H9 (cell line): ENCODE measurements at regions not wholly inside any gene's neighbourhood (a gene's known extent, or its start where the extent isn't known, plus 50 kb on each side); places are given as distances from the start of the nearest gene placed in this dataset.

ENCODE experiments used
- DNase-seq: peaks from one replicate; pipeline ENCODE4 v3.0.0-alpha.2; 2017
- H2AFZ ChIP-seq: one replicate; pipeline ENCODE4 v1.6.1; 2013; ENCODE audit warnings: mild to moderate bottlenecking, low read length, control low read depth, moderate library complexity
- H2AK5ac ChIP-seq: 2 replicates; pipeline ENCODE4 v1.6.1; 2013; ENCODE audit warnings: low read length, control low read depth, mixed read lengths; ENCODE audit not compliant: insufficient read length
- H2BK120ac ChIP-seq: one replicate; pipeline ENCODE4 v1.6.1; 2013; ENCODE audit warnings: low read depth, mild to moderate bottlenecking, low read length, control low read depth, inconsistent platforms; ENCODE audit not compliant: poor library complexity, severe bottlenecking
- H2BK12ac ChIP-seq: 2 replicates; pipeline ENCODE4 v1.6.1; 2013; ENCODE audit warnings: low read length, control low read depth, mixed read lengths, low read depth; ENCODE audit not compliant: insufficient read length
- H2BK15ac ChIP-seq: 2 replicates; pipeline ENCODE4 v1.6.1; 2013; ENCODE audit warnings: low read depth, low read length, control low read depth
- H2BK20ac ChIP-seq: one replicate; pipeline ENCODE4 v1.6.1; 2013; ENCODE audit warnings: low read depth, mild to moderate bottlenecking, low read length, control low read depth, inconsistent platforms; ENCODE audit not compliant: poor library complexity, severe bottlenecking
- H2BK5ac ChIP-seq: 2 replicates; pipeline ENCODE4 v1.6.1; 2013; ENCODE audit warnings: low read length, control low read depth, mixed read lengths; ENCODE audit not compliant: insufficient read length
- H3K14ac ChIP-seq: 2 replicates; pipeline ENCODE4 v1.6.1; 2013; ENCODE audit warnings: low read length, control low read depth; ENCODE audit not compliant: insufficient read depth
- H3K18ac ChIP-seq: 2 replicates; pipeline ENCODE4 v1.6.1; 2013; ENCODE audit warnings: low read depth, mild to moderate bottlenecking, mixed read lengths, low read length, control low read depth; ENCODE audit not compliant: insufficient read length
- H3K23ac ChIP-seq: 2 replicates; pipeline ENCODE4 v1.6.1; 2013; ENCODE audit warnings: low read length, control low read depth, mixed read lengths, low read depth; ENCODE audit not compliant: insufficient read length
- H3K23me2 ChIP-seq: 2 replicates; pipeline ENCODE4 v1.6.1; 2013; ENCODE audit warnings: low read depth, mild to moderate bottlenecking, mixed read lengths, low read length, control low read depth; ENCODE audit not compliant: insufficient read length, poor library complexity, severe bottlenecking
- H3K27ac ChIP-seq: 2 replicates; pipeline ENCODE4 v1.5.1; 2013; ENCODE audit warnings: low read length, control low read depth, mixed read lengths, low read depth; ENCODE audit not compliant: insufficient read length
- H3K27me3 ChIP-seq: 2 replicates; pipeline ENCODE4 v1.6.1; 2013; ENCODE audit warnings: low read length, control low read depth, inconsistent platforms; ENCODE audit not compliant: insufficient read depth
- H3K4ac ChIP-seq: 2 replicates; pipeline ENCODE4 v1.6.1; 2013; ENCODE audit warnings: low read depth, mild to moderate bottlenecking, control low read depth, inconsistent platforms, low read length, moderate library complexity
- H3K4me1 ChIP-seq: 2 replicates; pipeline ENCODE4 v1.6.1; 2013; ENCODE audit warnings: low read length, control low read depth, inconsistent platforms; ENCODE audit not compliant: insufficient read depth
- H3K4me2 ChIP-seq: 2 replicates; pipeline ENCODE4 v1.6.1; 2013; ENCODE audit warnings: low read length, control low read depth, mixed read lengths; ENCODE audit not compliant: insufficient read length, insufficient read depth
- H3K56ac ChIP-seq: 2 replicates; pipeline ENCODE4 v1.6.1; 2013; ENCODE audit warnings: low read depth, mild to moderate bottlenecking, mixed read lengths, low read length, control low read depth; ENCODE audit not compliant: insufficient read length
- H3K79me1 ChIP-seq: 2 replicates; pipeline ENCODE4 v1.6.1; 2013; ENCODE audit warnings: low read depth, mild to moderate bottlenecking, moderate library complexity, low read length, control low read depth, inconsistent platforms; ENCODE audit not compliant: insufficient read depth, poor library complexity, severe bottlenecking
- H3K79me2 ChIP-seq: 2 replicates; pipeline ENCODE4 v1.6.1; 2013; ENCODE audit warnings: low read length, control low read depth, inconsistent platforms; ENCODE audit not compliant: insufficient read depth
- H3K9ac ChIP-seq: 2 replicates; pipeline ENCODE4 v1.6.1; 2013; ENCODE audit warnings: low read length, control low read depth, mixed read lengths; ENCODE audit not compliant: insufficient read length; ENCODE audit errors: extremely low read depth
- H3K9me3 ChIP-seq: one replicate; pipeline ENCODE4 v1.6.1; 2013; ENCODE audit warnings: low read depth, low read length, inconsistent platforms; ENCODE audit not compliant: control insufficient read depth
- H3T11ph ChIP-seq: one replicate; pipeline ENCODE4 v1.6.1; 2013; ENCODE audit warnings: mild to moderate bottlenecking, low read length, control low read depth, inconsistent platforms
- H4K20me1 ChIP-seq: one replicate; pipeline ENCODE4 v1.6.1; 2013; ENCODE audit not compliant: control insufficient read depth, insufficient read length, insufficient read depth
- H4K5ac ChIP-seq: 2 replicates; pipeline ENCODE4 v1.6.1; 2013; ENCODE audit warnings: low read depth, mild to moderate bottlenecking, mixed read lengths, low read length, control low read depth; ENCODE audit not compliant: insufficient read length
- H4K8ac ChIP-seq: replicated peaks from 2 replicates; pipeline ENCODE4 v1.6.1; 2013; ENCODE audit warnings: low read length, control low read depth, mixed read lengths, low read depth; ENCODE audit not compliant: insufficient read length
- H4K91ac ChIP-seq: 2 replicates; pipeline ENCODE4 v1.6.1; 2013; ENCODE audit warnings: low read depth, mild to moderate bottlenecking, moderate library complexity, mixed read lengths, low read length, control low read depth; ENCODE audit not compliant: insufficient read length
- H3K27ac Mint-ChIP-seq, 3 experiments: 2 replicates in 2 of 3; 3 replicates in 1 of 3; pipeline ENCODE4 v1.8.0; 2020 to 2021; ENCODE audit warnings: mixed read lengths in 3 of 3, mild to moderate bottlenecking in 1 of 3, moderate library complexity in 1 of 3
- H3K27me3 Mint-ChIP-seq: 2 replicates; pipeline ENCODE4 v1.8.0; 2021; ENCODE audit warnings: low read depth, mild to moderate bottlenecking, moderate library complexity, mixed read lengths
- H3K36me3 Mint-ChIP-seq, 3 experiments: 2 replicates in 2 of 3; 3 replicates in 1 of 3; pipeline ENCODE4 v1.8.0; 2020 to 2021; ENCODE audit warnings: low read depth in 3 of 3, mixed read lengths in 3 of 3; ENCODE audit not compliant: insufficient read depth in 1 of 3
- H3K4me1 Mint-ChIP-seq, 2 experiments: 2 replicates each; pipeline ENCODE4 v1.8.0; 2020; ENCODE audit warnings: mixed read lengths in 2 of 2
- H3K4me3 Mint-ChIP-seq, 2 experiments: 2 replicates in 1 of 2; 3 replicates in 1 of 2; pipeline ENCODE4 v1.8.0; 2020 to 2021; ENCODE audit warnings: mild to moderate bottlenecking in 2 of 2, mixed read lengths in 2 of 2, moderate library complexity in 1 of 2
- H3K9me3 Mint-ChIP-seq, 2 experiments: 2 replicates in 1 of 2; 3 replicates in 1 of 2; pipeline ENCODE4 v1.8.0; 2020; ENCODE audit warnings: mild to moderate bottlenecking in 2 of 2, mixed read lengths in 2 of 2, moderate library complexity in 1 of 2
- WGBS: extraction: QIAGEN DNeasy Blood & Tissue Kit; methylation state at CpG from one replicate; pipeline ENCODE4 v1.1.7; 2013; ENCODE audit warnings: missing lambda C conversion rate, low lambda C conversion rate, mixed read lengths; ENCODE audit not compliant: insufficient read length; ENCODE audit errors: extremely low coverage; 5-methylcytosine and 5-hydroxymethylcytosine counted together
- TF ChIP-seq, protein P1 (sequence below): fragments of 200-600 bp; sonication (generic); conservative IDR thresholded peaks from 3 replicates; pipeline ENCODE4 v1.8.0; 2021; ENCODE audit warnings: antibody characterized with exemption, mild to moderate bottlenecking

DNA sequence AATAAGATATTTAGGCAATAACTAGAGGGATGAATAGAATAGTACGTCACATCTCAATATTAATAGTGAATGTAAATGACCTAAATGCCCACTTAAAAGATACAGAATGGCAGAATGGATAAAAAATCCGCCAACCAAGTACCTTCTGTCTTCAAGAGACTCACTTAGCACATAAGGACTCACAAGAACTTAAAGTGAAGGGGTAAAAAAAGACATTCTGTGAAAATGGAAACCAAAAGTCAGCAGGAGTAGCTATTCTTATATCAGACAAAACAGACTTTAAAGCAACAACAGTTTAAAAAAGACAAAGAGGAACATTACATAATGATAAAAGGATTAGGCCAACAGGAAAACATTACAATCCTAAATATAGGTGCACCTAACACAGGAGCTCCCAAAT, 56.7 kb upstream of the DSC1 start:
- Histone ChIP-seq H3K79me1 (no peaks in the 10 kb centered on the region), H4K8ac (no peak overlapping the region), H3K23ac (no peak overlapping the region), H2BK5ac (no peak overlapping the region), H2BK20ac (no peak overlapping the region), H4K5ac (no peak overlapping the region), H2BK120ac (no peak overlapping the region), H4K20me1 (no peaks in the 10 kb centered on the region), H3K14ac (no peak overlapping the region), H3K56ac (no peak overlapping the region), H2AFZ (no peak overlapping the region), H3K23me2 (no peaks in the 10 kb centered on the region), H3T11ph (no peak overlapping the region), H3K4me1 (no peaks in the 10 kb centered on the region; the same call in 1 of the 2 replicates), H3K18ac (no peak overlapping the region), H2AK5ac (no peak overlapping the region), H3K9me3 (no peaks in the 10 kb centered on the region), H3K79me2 (no peaks in the 10 kb centered on the region; the same call in 1 of the 2 replicates), H3K4ac (no peak overlapping the region), H3K27me3 (no peaks in the 10 kb centered on the region), H4K91ac (no peak overlapping the region), H2BK15ac (no peak overlapping the region), H3K27ac (no peak overlapping the region), H2BK12ac (no peak overlapping the region), H3K4me2 (no peak overlapping the region), H3K9ac (no peak overlapping the region)
- no peaks in the 10 kb centered on the region for H3K27me3 Mint-ChIP-seq
- peaks cover 9 to 13% (median 12%) of the 10 kb centered on the region in 3 experiments for H3K36me3 Mint-ChIP-seq
- peaks cover 20 to 21% of the 10 kb centered on the region in 2 experiments; a peak in 4 of 5 replicates for H3K9me3 Mint-ChIP-seq
- no CpG with 5 or more reads among the region's 2 CpGs for WGBS
- H3K4me1 Mint-ChIP-seq = peaks cover 13 to 14% of the 10 kb centered on the region in 2 experiments
- no peak for DNase-seq
- H3K27ac Mint-ChIP-seq = 0 out of 7 replicates have a peak overlapping the region, but pooled peaks of 1 of the 3 experiments have one; percentile 24
- H3K4me3 Mint-ChIP-seq = no peak overlapping the region
- TF ChIP-seq, protein P1, sequence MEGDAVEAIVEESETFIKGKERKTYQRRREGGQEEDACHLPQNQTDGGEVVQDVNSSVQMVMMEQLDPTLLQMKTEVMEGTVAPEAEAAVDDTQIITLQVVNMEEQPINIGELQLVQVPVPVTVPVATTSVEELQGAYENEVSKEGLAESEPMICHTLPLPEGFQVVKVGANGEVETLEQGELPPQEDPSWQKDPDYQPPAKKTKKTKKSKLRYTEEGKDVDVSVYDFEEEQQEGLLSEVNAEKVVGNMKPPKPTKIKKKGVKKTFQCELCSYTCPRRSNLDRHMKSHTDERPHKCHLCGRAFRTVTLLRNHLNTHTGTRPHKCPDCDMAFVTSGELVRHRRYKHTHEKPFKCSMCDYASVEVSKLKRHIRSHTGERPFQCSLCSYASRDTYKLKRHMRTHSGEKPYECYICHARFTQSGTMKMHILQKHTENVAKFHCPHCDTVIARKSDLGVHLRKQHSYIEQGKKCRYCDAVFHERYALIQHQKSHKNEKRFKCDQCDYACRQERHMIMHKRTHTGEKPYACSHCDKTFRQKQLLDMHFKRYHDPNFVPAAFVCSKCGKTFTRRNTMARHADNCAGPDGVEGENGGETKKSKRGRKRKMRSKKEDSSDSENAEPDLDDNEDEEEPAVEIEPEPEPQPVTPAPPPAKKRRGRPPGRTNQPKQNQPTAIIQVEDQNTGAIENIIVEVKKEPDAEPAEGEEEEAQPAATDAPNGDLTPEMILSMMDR = no peak
